ENCODE measurements at regions not wholly inside any gene's neighbourhood (a gene's known extent, or its start where the extent isn't known, plus 50 kb on each side); places are given as distances from the start of the nearest gene placed in this dataset.

DNA sequence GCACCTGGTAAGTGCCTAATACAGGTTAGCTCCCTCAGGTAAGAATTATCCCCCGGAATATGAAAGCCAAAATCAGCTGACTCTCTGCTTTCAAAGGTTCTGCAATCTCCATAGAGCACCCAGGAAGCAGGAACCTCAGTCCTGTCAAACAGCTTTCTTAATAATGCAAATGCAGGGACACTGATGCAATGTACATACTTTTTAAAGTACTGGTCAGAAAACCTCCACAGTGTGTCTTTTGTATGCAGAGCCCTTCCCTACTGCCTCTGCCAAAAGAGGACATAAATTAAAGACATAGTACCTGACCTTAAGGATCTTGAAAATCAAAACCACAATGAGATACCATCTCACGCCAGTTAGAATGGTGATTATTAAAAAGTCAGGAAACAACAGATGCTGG, 365.0 kb upstream of the KAZN start (continued):
- TF ChIP-seq CBX5 (CRISPR knock-in tag; IDR thresholded peaks at IDR 0.05; ENCODE audit: borderline replicate concordance) (no peak), ZFP62 (CRISPR knock-in tag; IDR thresholded peaks at IDR 0.05) (no peak)
- TF ChIP-seq, protein P1, sequence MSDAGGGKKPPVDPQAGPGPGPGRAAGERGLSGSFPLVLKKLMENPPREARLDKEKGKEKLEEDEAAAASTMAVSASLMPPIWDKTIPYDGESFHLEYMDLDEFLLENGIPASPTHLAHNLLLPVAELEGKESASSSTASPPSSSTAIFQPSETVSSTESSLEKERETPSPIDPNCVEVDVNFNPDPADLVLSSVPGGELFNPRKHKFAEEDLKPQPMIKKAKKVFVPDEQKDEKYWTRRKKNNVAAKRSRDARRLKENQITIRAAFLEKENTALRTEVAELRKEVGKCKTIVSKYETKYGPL (CRISPR knock-in tag; IDR thresholded peaks at IDR 0.05): no peak

DNA sequence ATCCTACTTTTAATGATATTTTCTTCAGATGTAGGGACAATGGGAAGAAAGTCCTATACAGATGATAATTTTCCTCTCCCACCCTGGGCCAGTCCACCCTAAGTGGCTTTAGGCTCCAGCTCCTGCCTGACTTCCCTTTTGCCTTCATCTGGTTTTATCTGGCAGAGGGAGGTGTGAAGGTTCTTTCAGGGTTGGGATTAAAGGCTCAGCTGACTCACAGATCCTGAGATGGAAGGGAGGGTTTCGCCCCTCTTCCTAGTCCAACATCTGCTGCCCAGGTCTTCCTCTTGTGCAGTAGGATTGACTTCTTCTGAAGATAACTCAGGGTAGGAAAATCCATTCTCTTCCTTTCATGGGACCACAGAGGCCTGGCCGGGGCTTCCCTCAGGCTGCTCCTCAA, 362.4 kb upstream of the KAZN start:
- peaks cover 6% of the 10 kb centered on the region; the same call in 1 of the 2 replicates for H3K9me3 ChIP-seq (ENCODE audit: low read length)
- no peaks in the 10 kb centered on the region for H3K79me2 ChIP-seq (ENCODE audit: insufficient read depth, low read length)
- ATAC-seq: no peak
- H3K4me3 ChIP-seq (replicated peaks in 1 of 3; ENCODE audit: insufficient read depth in 1 of 3, low read depth in 2 of 3, low read length in 3 of 3): no peak overlapping the region
- no TSS peak for BruUV-seq (replicated peaks)
- intact Hi-C loops (cut with micrococcal nuclease; ENCODE audit: unreplicated experiment) (no loop called here), in situ Hi-C loops (cut with HindIII; ENCODE audit: extremely low pct_ligation_motif_present, low pct_unique_long_range_greater_than_20kb) (no loop called here)
- no peak overlapping the region for H3K4me2 ChIP-seq (ENCODE audit: low read depth, low read length)
- no peak for FAIRE-seq
- DNase-seq (ENCODE audit: low spot score): no peak
- H3K27ac ChIP-seq (ENCODE audit: extremely low read length, insufficient read depth, low read length): no peak overlapping the region
- H3K4me1 ChIP-seq (ENCODE audit: insufficient read depth, low read length): no peaks in the 10 kb centered on the region
- H4K20me1 ChIP-seq (ENCODE audit: insufficient read depth, low read length): no peaks in the 10 kb centered on the region
- no peak overlapping the region for H2AFZ ChIP-seq (ENCODE audit: low read length)
- H3K36me3 ChIP-seq (replicated peaks in 1 of 2; ENCODE audit: control insufficient read depth in 1 of 2, insufficient read depth in 2 of 2, low read length in 2 of 2): no peaks in the 10 kb centered on the region
- POLR2A ChIA-PET: no interaction called here
- no peaks in the 10 kb centered on the region for H3K27me3 ChIP-seq (ENCODE audit: control insufficient read depth in 1 of 2, insufficient read depth in 2 of 2, low read length in 2 of 2)
- TF ChIP-seq, protein P2, sequence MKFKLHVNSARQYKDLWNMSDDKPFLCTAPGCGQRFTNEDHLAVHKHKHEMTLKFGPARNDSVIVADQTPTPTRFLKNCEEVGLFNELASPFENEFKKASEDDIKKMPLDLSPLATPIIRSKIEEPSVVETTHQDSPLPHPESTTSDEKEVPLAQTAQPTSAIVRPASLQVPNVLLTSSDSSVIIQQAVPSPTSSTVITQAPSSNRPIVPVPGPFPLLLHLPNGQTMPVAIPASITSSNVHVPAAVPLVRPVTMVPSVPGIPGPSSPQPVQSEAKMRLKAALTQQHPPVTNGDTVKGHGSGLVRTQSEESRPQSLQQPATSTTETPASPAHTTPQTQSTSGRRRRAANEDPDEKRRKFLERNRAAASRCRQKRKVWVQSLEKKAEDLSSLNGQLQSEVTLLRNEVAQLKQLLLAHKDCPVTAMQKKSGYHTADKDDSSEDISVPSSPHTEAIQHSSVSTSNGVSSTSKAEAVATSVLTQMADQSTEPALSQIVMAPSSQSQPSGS (CRISPR knock-in tag; IDR thresholded peaks at IDR 0.05): no peak
- TF ChIP-seq PHF5A (CRISPR knock-in tag; IDR thresholded peaks at IDR 0.05; ENCODE audit: low read depth, unreplicated experiment): no peak
- TF ChIP-seq HOXA9 (CRISPR knock-in tag; IDR thresholded peaks at IDR 0.05; ENCODE audit: borderline replicate concordance): no peak
- TF ChIP-seq ZSCAN20 (CRISPR knock-in tag; IDR thresholded peaks at IDR 0.05; ENCODE audit: borderline replicate concordance): no peak
- no peak for TF ChIP-seq ZNF556 (CRISPR knock-in tag; IDR thresholded peaks at IDR 0.05; ENCODE audit: borderline replicate concordance)
- TF ChIP-seq ZKSCAN5 (CRISPR knock-in tag; IDR thresholded peaks at IDR 0.05): no peak
- TF ChIP-seq, protein P3, sequence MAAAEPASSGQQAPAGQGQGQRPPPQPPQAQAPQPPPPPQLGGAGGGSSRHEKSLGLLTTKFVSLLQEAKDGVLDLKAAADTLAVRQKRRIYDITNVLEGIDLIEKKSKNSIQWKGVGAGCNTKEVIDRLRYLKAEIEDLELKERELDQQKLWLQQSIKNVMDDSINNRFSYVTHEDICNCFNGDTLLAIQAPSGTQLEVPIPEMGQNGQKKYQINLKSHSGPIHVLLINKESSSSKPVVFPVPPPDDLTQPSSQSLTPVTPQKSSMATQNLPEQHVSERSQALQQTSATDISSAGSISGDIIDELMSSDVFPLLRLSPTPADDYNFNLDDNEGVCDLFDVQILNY (CRISPR knock-in tag; conservative IDR thresholded peaks at IDR 0.05): no peak
- TF ChIP-seq, protein P4, sequence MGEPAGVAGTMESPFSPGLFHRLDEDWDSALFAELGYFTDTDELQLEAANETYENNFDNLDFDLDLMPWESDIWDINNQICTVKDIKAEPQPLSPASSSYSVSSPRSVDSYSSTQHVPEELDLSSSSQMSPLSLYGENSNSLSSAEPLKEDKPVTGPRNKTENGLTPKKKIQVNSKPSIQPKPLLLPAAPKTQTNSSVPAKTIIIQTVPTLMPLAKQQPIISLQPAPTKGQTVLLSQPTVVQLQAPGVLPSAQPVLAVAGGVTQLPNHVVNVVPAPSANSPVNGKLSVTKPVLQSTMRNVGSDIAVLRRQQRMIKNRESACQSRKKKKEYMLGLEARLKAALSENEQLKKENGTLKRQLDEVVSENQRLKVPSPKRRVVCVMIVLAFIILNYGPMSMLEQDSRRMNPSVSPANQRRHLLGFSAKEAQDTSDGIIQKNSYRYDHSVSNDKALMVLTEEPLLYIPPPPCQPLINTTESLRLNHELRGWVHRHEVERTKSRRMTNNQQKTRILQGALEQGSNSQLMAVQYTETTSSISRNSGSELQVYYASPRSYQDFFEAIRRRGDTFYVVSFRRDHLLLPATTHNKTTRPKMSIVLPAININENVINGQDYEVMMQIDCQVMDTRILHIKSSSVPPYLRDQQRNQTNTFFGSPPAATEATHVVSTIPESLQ (CRISPR knock-in tag; conservative IDR thresholded peaks at IDR 0.05): no peak
- no peak for TF ChIP-seq ZNF441 (CRISPR knock-in tag; IDR thresholded peaks at IDR 0.05; ENCODE audit: borderline replicate concordance)
- TF ChIP-seq TEAD2 (CRISPR knock-in tag; IDR thresholded peaks at IDR 0.05): no peak
- CTCF ChIA-PET (ENCODE audit: low intra/inter-chr PET ratio, low total read pairs): no interaction called here
- 10% methylated on average over 1 of the region's 2 CpGs for WGBS (ENCODE audit: low lambda C conversion rate)
- no peak overlapping the region for H3K9ac ChIP-seq (ENCODE audit: insufficient read depth, low read depth, low read length)
